HCT116 (cell line): ENCODE measurements at regions not wholly inside any gene's neighbourhood (a gene's known extent, or its start where the extent isn't known, plus 50 kb on each side); places are given as distances from the start of the nearest gene placed in this dataset.

Source experiments
- ATAC-seq: fragments of 200-7000 bp; cut with Tn5 transposase; 2 replicates; pipeline ENCODE4 v1.9.1; 2020; ENCODE audit warnings: mild to moderate bottlenecking, moderate library complexity
- BruUV-seq: library from RNA; stranded (reverse); fragments of 400-500 nt; replicated peaks from 2 replicates; lab custom pipeline; 2021; lab: Mats Ljungman, UMichigan
- CTCF ChIA-PET: fragments of 300-600 bp; sonication (Branson Sonifier 250); formaldehyde crosslinking; loops from one replicate; lab custom pipeline; 2021; ENCODE audit warnings: antibody characterized with exemption; lab: Charles Lee
- POLR2A ChIA-PET: fragments of 300-600, 350-600 bp; sonication (Branson Sonifier 250); formaldehyde crosslinking; loops from one replicate; lab custom pipeline; 2021; ENCODE audit warnings: antibody characterized with exemption; lab: Charles Lee
- RAD21 ChIA-PET, 2 experiments: fragments of 300-600 bp; sonication (Branson Sonifier 250); formaldehyde crosslinking; loops; one replicate each; lab custom pipeline; 2023; ENCODE audit warnings: low total read pairs in 2 of 2; ENCODE audit not compliant: uncharacterized antibody in 2 of 2, unreplicated experiment in 2 of 2, low non-redundant PET in 1 of 2; lab: Charles Lee
- DNase-seq: peaks from one replicate; pipeline ENCODE4 v3.0.0-alpha.2; 2010; ENCODE audit warnings: low read depth, low spot score
- H2AFZ ChIP-seq: fragments of 200-600 bp; shearing (Covaris generic), sonication (generic); 2 replicates; pipeline ENCODE4 v1.6.1; 2017; ENCODE audit warnings: low read depth, mixed run types, mixed read lengths, antibody characterized with exemption, low read length; ENCODE audit not compliant: poor library complexity, severe bottlenecking
- H3K27ac ChIP-seq: 2 replicates; pipeline ENCODE4 v1.5.1; 2012; ENCODE audit warnings: low read depth, low read length
- H3K27me3 ChIP-seq: fragments of 200-600 bp; sonication (generic); 2 replicates; pipeline ENCODE4 v1.6.1; 2016; ENCODE audit warnings: mixed run types, low read length, mixed read lengths; ENCODE audit not compliant: insufficient read depth
- H3K36me3 ChIP-seq, 2 experiments: fragments of 200-500 bp in 1 of 2; fragments of 200-600 bp in 1 of 2; sonication (Bioruptor generic) in 1 of 2; sonication (generic) in 1 of 2; 2 replicates each; pipeline versions ENCODE4 v1.5.1 to v1.6.1; 2014 to 2016; ENCODE audit warnings: low read length in 2 of 2, inconsistent platforms in 1 of 2, mixed read lengths in 1 of 2, mixed run types in 1 of 2; ENCODE audit not compliant: insufficient read depth in 2 of 2, control insufficient read depth in 1 of 2
- H3K4me1 ChIP-seq, 2 experiments: fragments of 200-600 bp in 1 of 2; sonication (generic) in 1 of 2; 2 replicates each; pipeline versions ENCODE4 v1.5.1 to v1.6.1; 2012 to 2017; ENCODE audit warnings: low read length in 2 of 2, inconsistent platforms in 1 of 2, mild to moderate bottlenecking in 1 of 2, mixed read lengths in 1 of 2, mixed run types in 1 of 2, moderate library complexity in 1 of 2; ENCODE audit not compliant: insufficient read depth in 2 of 2, control insufficient read depth in 1 of 2
- H3K4me2 ChIP-seq: fragments of 200-600 bp; sonication (generic); 2 replicates; pipeline ENCODE4 v1.6.1; 2017; ENCODE audit warnings: mixed run types, low read length, mixed read lengths
- H3K4me3 ChIP-seq, 2 experiments: fragments of 200-600 bp in 1 of 2; sonication (generic) in 1 of 2; replicated peaks in 1 of 2; 2 replicates each; pipeline ENCODE4 v1.5.1; 2011 to 2016; ENCODE audit warnings: low read length in 2 of 2, control low read depth in 1 of 2, low read depth in 1 of 2, mild to moderate bottlenecking in 1 of 2, mixed read lengths in 1 of 2, mixed run types in 1 of 2
- H3K79me2 ChIP-seq: fragments of 200-600 bp; sonication (generic); 2 replicates; pipeline ENCODE4 v1.6.1; 2017; ENCODE audit warnings: mild to moderate bottlenecking, mixed run types, low read length, moderate library complexity, mixed read lengths; ENCODE audit not compliant: insufficient read depth
- H3K9ac ChIP-seq: fragments of 200-600 bp; sonication (generic); 2 replicates; pipeline ENCODE4 v1.6.1; 2016; ENCODE audit warnings: low read length, mixed read lengths
- H3K9me2 ChIP-seq: fragments of 200-600 bp; sonication (generic), shearing (Covaris generic); 2 replicates; pipeline ENCODE4 v1.6.1; 2017; ENCODE audit warnings: mixed run types, mild to moderate bottlenecking, moderate library complexity; ENCODE audit not compliant: insufficient read depth
- H3K9me3 ChIP-seq, 2 experiments: fragments of 200-500 bp in 1 of 2; fragments of 200-600 bp in 1 of 2; sonication (Bioruptor generic) in 1 of 2; sonication (generic) in 1 of 2; 2 replicates each; pipeline ENCODE4 v1.6.1; 2014 to 2017; ENCODE audit warnings: low read length in 2 of 2, mixed read lengths in 2 of 2, inconsistent platforms in 1 of 2, low read depth in 1 of 2, mild to moderate bottlenecking in 1 of 2, mixed run types in 1 of 2, moderate library complexity in 1 of 2; ENCODE audit not compliant: control insufficient read depth in 1 of 2, insufficient read depth in 1 of 2
- H4K20me1 ChIP-seq: fragments of 200-600 bp; sonication (generic), shearing (Covaris generic); 2 replicates; pipeline ENCODE4 v1.6.1; 2017; ENCODE audit warnings: mixed run types, mild to moderate bottlenecking, moderate library complexity; ENCODE audit not compliant: insufficient read depth
- CBX3 ChIP-seq: IDR thresholded peaks from 2 replicates; pipeline ENCODE4 v1.6.1; 2012; ENCODE audit warnings: low read depth
- ELF1 ChIP-seq: IDR thresholded peaks from 2 replicates; pipeline ENCODE4 v1.6.1; 2012; ENCODE audit warnings: low read depth, borderline replicate concordance
- EZH2phosphoT487 ChIP-seq: fragments of 200-600 bp; IDR thresholded peaks from 2 replicates; pipeline ENCODE4 v1.6.1; 2018; ENCODE audit warnings: antibody characterized with exemption, borderline replicate concordance
- FOSL1 ChIP-seq: IDR thresholded peaks from 2 replicates; pipeline ENCODE4 v1.6.1; 2012; ENCODE audit warnings: low read depth
- POLR2A ChIP-seq: IDR thresholded peaks from 2 replicates; pipeline ENCODE4 v1.7.0; 2011; ENCODE audit warnings: borderline replicate concordance; ENCODE audit not compliant: insufficient read depth, insufficient read length; ENCODE audit errors: extremely low read depth
- SP1 ChIP-seq: IDR thresholded peaks from 2 replicates; pipeline ENCODE4 v1.6.1; 2012; ENCODE audit warnings: low read depth
- TCF7L2 ChIP-seq: IDR thresholded peaks from 2 replicates; pipeline ENCODE4 v1.7.0; 2011; ENCODE audit warnings: borderline replicate concordance, inconsistent platforms; ENCODE audit not compliant: insufficient read depth, insufficient read length; ENCODE audit errors: extremely low read depth
- YY1 ChIP-seq: IDR thresholded peaks from 2 replicates; pipeline ENCODE4 v1.6.1; 2011; ENCODE audit warnings: low read length, low read depth, moderate library complexity, mild to moderate bottlenecking; ENCODE audit not compliant: insufficient replicate concordance; ENCODE audit errors: extremely low read depth
- intact Hi-C: fragments of 100-400 bp; cut with micrococcal nuclease; formaldehyde crosslinking; loops from 2 replicates; pipeline ENCODE4 v1.10.0; 2022
- TF ChIP-seq, protein P1 (sequence below), 3 experiments: fragments of 200-600 bp in 1 of 3; sonication (generic) in 1 of 3; IDR thresholded peaks in 2 of 3; conservative IDR thresholded peaks in 1 of 3; 2 replicates each; pipeline ENCODE4 v1.5.1; 2012 to 2017; ENCODE audit warnings: low read depth in 2 of 3, low read length in 2 of 3, antibody characterized with exemption in 1 of 3, borderline replicate concordance in 1 of 3, control low read depth in 1 of 3, mild to moderate bottlenecking in 1 of 3, mixed read lengths in 1 of 3, mixed run types in 1 of 3, moderate library complexity in 1 of 3; ENCODE audit not compliant: insufficient read depth in 1 of 3
- TF ChIP-seq, protein P2 (sequence below): IDR thresholded peaks from 2 replicates; pipeline ENCODE4 v1.6.1; 2012; ENCODE audit warnings: low read depth

GRCh38 chr4:28106155-28106554 is 1245.5 kb downstream of the STIM2 start:
- intact Hi-C loops = no loop called here
- H3K79me2 ChIP-seq = no peaks in the 10 kb centered on the region
- no TSS peak for BruUV-seq
- no peaks in the 10 kb centered on the region for H3K27me3 ChIP-seq
- ChIA-PET POLR2A (no interaction called here), RAD21 (no interaction called here), CTCF (no interaction called here)
- TF ChIP-seq EZH2phosphoT487 (no peak), CBX3 (no peak), ELF1 (no peak), SP1 (no peak), POLR2A (no peak), YY1 (no peak), FOSL1 (no peak), TCF7L2 (no peak)
- TF ChIP-seq, protein P1, sequence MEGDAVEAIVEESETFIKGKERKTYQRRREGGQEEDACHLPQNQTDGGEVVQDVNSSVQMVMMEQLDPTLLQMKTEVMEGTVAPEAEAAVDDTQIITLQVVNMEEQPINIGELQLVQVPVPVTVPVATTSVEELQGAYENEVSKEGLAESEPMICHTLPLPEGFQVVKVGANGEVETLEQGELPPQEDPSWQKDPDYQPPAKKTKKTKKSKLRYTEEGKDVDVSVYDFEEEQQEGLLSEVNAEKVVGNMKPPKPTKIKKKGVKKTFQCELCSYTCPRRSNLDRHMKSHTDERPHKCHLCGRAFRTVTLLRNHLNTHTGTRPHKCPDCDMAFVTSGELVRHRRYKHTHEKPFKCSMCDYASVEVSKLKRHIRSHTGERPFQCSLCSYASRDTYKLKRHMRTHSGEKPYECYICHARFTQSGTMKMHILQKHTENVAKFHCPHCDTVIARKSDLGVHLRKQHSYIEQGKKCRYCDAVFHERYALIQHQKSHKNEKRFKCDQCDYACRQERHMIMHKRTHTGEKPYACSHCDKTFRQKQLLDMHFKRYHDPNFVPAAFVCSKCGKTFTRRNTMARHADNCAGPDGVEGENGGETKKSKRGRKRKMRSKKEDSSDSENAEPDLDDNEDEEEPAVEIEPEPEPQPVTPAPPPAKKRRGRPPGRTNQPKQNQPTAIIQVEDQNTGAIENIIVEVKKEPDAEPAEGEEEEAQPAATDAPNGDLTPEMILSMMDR (IDR thresholded peaks at IDR 0.05 in 2 of 3, conservative IDR thresholded peaks at IDR 0.05 in 1 of 3; ENCODE audit: borderline replicate concordance in 1 of 3, insufficient read depth in 1 of 3, low read depth in 2 of 3, low read length in 2 of 3) = no peak
- TF ChIP-seq, protein P2, sequence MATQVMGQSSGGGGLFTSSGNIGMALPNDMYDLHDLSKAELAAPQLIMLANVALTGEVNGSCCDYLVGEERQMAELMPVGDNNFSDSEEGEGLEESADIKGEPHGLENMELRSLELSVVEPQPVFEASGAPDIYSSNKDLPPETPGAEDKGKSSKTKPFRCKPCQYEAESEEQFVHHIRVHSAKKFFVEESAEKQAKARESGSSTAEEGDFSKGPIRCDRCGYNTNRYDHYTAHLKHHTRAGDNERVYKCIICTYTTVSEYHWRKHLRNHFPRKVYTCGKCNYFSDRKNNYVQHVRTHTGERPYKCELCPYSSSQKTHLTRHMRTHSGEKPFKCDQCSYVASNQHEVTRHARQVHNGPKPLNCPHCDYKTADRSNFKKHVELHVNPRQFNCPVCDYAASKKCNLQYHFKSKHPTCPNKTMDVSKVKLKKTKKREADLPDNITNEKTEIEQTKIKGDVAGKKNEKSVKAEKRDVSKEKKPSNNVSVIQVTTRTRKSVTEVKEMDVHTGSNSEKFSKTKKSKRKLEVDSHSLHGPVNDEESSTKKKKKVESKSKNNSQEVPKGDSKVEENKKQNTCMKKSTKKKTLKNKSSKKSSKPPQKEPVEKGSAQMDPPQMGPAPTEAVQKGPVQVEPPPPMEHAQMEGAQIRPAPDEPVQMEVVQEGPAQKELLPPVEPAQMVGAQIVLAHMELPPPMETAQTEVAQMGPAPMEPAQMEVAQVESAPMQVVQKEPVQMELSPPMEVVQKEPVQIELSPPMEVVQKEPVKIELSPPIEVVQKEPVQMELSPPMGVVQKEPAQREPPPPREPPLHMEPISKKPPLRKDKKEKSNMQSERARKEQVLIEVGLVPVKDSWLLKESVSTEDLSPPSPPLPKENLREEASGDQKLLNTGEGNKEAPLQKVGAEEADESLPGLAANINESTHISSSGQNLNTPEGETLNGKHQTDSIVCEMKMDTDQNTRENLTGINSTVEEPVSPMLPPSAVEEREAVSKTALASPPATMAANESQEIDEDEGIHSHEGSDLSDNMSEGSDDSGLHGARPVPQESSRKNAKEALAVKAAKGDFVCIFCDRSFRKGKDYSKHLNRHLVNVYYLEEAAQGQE = no peak
- no peak overlapping the region for H3K4me3 ChIP-seq
- no peaks in the 10 kb centered on the region for H4K20me1 ChIP-seq
- no peak overlapping the region for H3K4me2 ChIP-seq
- ATAC-seq (no peak), DNase-seq (no peak)
- no peaks in the 10 kb centered on the region for H3K9me3 ChIP-seq
- H3K9ac ChIP-seq = no peak overlapping the region
- no peaks in the 10 kb centered on the region for H3K4me1 ChIP-seq
- no peaks in the 10 kb centered on the region for H3K9me2 ChIP-seq
- H3K36me3 ChIP-seq = no peaks in the 10 kb centered on the region
- H2AFZ ChIP-seq = no peak overlapping the region
- H3K27ac ChIP-seq = no peak overlapping the region
